ENCODE measurements at regions not wholly inside any gene's neighbourhood (a gene's known extent, or its start where the extent isn't known, plus 50 kb on each side); places are given as distances from the start of the nearest gene placed in this dataset.

DNA sequence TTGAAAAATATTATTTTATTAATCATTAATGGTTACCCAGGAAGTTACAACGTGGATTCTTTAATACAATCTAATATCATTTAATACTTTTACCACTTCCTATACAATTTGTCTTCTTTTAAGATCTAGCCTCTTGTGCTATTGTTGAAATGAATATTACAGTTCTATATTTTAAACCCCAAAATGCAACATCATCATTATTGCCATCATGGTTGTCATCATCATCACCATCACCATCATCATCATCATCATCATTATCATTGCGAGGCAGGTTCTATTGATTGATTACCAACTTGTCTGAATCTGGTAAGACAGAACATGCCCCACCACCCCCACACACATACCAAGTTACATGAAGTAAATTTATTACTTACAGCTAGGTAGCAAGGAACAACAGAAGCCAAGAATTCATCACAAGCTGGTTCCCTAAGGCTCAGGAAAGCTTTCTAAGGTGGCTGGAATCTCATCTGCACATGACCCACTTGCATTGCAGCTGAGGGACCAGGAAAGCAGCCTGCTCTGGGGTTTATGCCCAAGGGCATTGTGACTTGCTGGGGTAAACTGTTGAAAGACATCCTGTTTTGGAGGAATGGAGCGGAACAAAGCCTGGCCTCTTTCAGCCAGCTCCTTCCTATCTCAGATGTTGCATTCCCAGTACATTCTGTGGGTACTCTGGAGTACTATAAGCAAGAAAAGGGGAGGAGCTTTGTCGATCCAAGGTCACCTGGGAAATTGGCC lies 418.1 kb downstream of the PRR16 start:
- H3K4me3 Mint-ChIP-seq = no peak overlapping the region
- no peaks in the 10 kb centered on the region for H4K20me1 ChIP-seq (ENCODE audit: control insufficient read depth, insufficient read depth, low read length, poor library complexity, severe bottlenecking)
- H3K9ac ChIP-seq (ENCODE audit: low read length) = no peak overlapping the region
- H3K27me3 ChIP-seq (replicated peaks in 1 of 4; ENCODE audit: control extremely low read depth in 1 of 4, control insufficient read depth in 3 of 4, insufficient read depth in 4 of 4, low read length in 3 of 4) = no peaks in the 10 kb centered on the region
- no peak overlapping the region for H3K27ac Mint-ChIP-seq
- no peak for ATAC-seq (ENCODE audit: low read depth)
- H3K4me1 ChIP-seq (ENCODE audit: control insufficient read depth in 2 of 2, insufficient read depth in 2 of 2, low read length in 2 of 2) = no peaks in the 10 kb centered on the region
- WGBS (ENCODE audit: insufficient coverage) = 67% methylated on average over 1 of the region's 4 CpGs
- intact Hi-C loops (cut with micrococcal nuclease) = no loop called here
- peaks cover 0 to 8% (median 0%) of the 10 kb centered on the region in 3 donors for H3K9me3 ChIP-seq (ENCODE audit: control extremely low read depth in 1 of 3, control insufficient read depth in 2 of 3, insufficient read depth in 1 of 3, low read length in 2 of 3)
- H3K4me3 ChIP-seq (ENCODE audit: control extremely low read depth in 1 of 5, extremely low read depth in 1 of 5, insufficient read depth in 1 of 5, low read depth in 2 of 5, low read length in 4 of 5) = no peak overlapping the region
- no peak for DNase-seq
- no peaks in the 10 kb centered on the region for H3K27me3 Mint-ChIP-seq
- ChIA-PET POLR2A (no interaction called here), CTCF (no interaction called here)
- H3K36me3 ChIP-seq (replicated peaks in 1 of 2; ENCODE audit: control extremely low read depth in 1 of 2, control insufficient read depth in 1 of 2, extremely low read depth in 1 of 2, insufficient read depth in 2 of 2, low read length in 1 of 2) = no peaks in the 10 kb centered on the region
- no peaks in the 10 kb centered on the region for H3K4me1 Mint-ChIP-seq
- TF ChIP-seq EZH2 (IDR thresholded peaks at IDR 0.05; ENCODE audit: borderline replicate concordance, insufficient read depth, low read depth, low read length, poor library complexity, severe bottlenecking) = no peak
- TF ChIP-seq, protein P1, sequence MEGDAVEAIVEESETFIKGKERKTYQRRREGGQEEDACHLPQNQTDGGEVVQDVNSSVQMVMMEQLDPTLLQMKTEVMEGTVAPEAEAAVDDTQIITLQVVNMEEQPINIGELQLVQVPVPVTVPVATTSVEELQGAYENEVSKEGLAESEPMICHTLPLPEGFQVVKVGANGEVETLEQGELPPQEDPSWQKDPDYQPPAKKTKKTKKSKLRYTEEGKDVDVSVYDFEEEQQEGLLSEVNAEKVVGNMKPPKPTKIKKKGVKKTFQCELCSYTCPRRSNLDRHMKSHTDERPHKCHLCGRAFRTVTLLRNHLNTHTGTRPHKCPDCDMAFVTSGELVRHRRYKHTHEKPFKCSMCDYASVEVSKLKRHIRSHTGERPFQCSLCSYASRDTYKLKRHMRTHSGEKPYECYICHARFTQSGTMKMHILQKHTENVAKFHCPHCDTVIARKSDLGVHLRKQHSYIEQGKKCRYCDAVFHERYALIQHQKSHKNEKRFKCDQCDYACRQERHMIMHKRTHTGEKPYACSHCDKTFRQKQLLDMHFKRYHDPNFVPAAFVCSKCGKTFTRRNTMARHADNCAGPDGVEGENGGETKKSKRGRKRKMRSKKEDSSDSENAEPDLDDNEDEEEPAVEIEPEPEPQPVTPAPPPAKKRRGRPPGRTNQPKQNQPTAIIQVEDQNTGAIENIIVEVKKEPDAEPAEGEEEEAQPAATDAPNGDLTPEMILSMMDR (IDR thresholded peaks at IDR 0.05) = no peak
- H3K27ac ChIP-seq (ENCODE audit: low read length in 2 of 2) = no peak overlapping the region
- no peaks in the 10 kb centered on the region for H3K79me2 ChIP-seq (ENCODE audit: control insufficient read depth, insufficient read depth, low read length)
- H3K9me3 Mint-ChIP-seq (ENCODE audit: insufficient read depth) = no peaks in the 10 kb centered on the region
- H3K4me2 ChIP-seq (replicated peaks; ENCODE audit: low read depth, low read length, poor library complexity, severe bottlenecking) = no peak overlapping the region
- no peak overlapping the region for H2AFZ ChIP-seq (ENCODE audit: insufficient read depth, low read depth, low read length, poor library complexity, severe bottlenecking)

DNA sequence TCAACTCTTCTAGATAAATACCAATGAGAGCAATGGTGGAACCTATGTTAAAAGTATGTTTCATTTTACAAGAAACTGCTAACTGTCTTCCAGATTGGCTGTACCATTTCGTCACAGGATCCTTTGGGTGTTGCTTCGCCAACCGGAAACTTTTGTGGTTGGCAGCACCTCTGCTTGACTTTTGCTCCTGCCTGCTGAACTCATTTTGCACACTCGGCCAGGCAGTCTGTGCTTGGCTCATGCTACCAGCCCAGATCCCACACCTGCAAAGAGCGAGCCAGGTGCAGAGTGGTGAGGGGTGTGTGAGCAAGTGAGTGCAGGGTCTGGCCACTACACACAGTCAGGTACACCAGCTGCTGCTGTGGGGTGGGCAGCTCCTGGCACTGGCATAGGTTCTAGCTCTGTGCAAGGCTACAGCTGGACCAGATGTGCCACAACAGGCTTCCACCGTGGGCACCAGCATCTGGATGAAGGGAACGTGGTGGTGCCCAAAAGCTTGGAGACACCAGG lies 422.3 kb downstream of the PRR16 start:
- H3K9me3 Mint-ChIP-seq (ENCODE audit: insufficient read depth) = no peaks in the 10 kb centered on the region
- H3K4me1 Mint-ChIP-seq = no peaks in the 10 kb centered on the region
- no peak overlapping the region for H3K4me2 ChIP-seq (replicated peaks; ENCODE audit: low read depth, low read length, poor library complexity, severe bottlenecking)
- 84% methylated on average over 7 of the region's 7 CpGs for WGBS (ENCODE audit: insufficient coverage)
- H3K27ac Mint-ChIP-seq = no peak overlapping the region
- DNase-seq = no peak
- no peaks in the 10 kb centered on the region for H3K27me3 Mint-ChIP-seq
- H3K36me3 ChIP-seq (replicated peaks in 1 of 2; ENCODE audit: control extremely low read depth in 1 of 2, control insufficient read depth in 1 of 2, extremely low read depth in 1 of 2, insufficient read depth in 2 of 2, low read length in 1 of 2) = no peaks in the 10 kb centered on the region
- CTCF ChIA-PET = no interaction called here
- H3K9me3 ChIP-seq (ENCODE audit: control extremely low read depth in 1 of 3, control insufficient read depth in 2 of 3, insufficient read depth in 1 of 3, low read length in 2 of 3) = peaks cover 0 to 8% (median 0%) of the 10 kb centered on the region in 3 donors
- no peak overlapping the region for H2AFZ ChIP-seq (ENCODE audit: insufficient read depth, low read depth, low read length, poor library complexity, severe bottlenecking)
- TF ChIP-seq, protein P1 (IDR thresholded peaks at IDR 0.05) = no peak
- no peak for ATAC-seq (ENCODE audit: low read depth)
- intact Hi-C loops (cut with micrococcal nuclease) = no loop called here
- H3K79me2 ChIP-seq (ENCODE audit: control insufficient read depth, insufficient read depth, low read length) = no peaks in the 10 kb centered on the region
- no peaks in the 10 kb centered on the region for H3K4me1 ChIP-seq (ENCODE audit: control insufficient read depth in 2 of 2, insufficient read depth in 2 of 2, low read length in 2 of 2)
- no peak overlapping the region for H3K9ac ChIP-seq (ENCODE audit: low read length)
- H3K4me3 ChIP-seq (ENCODE audit: control extremely low read depth in 1 of 5, extremely low read depth in 1 of 5, insufficient read depth in 1 of 5, low read depth in 2 of 5, low read length in 4 of 5) = no peak overlapping the region
- POLR2A ChIA-PET = no interaction called here
- H4K20me1 ChIP-seq (ENCODE audit: control insufficient read depth, insufficient read depth, low read length, poor library complexity, severe bottlenecking) = no peaks in the 10 kb centered on the region
- no peak overlapping the region for H3K27ac ChIP-seq (ENCODE audit: low read length in 2 of 2)
- H3K4me3 Mint-ChIP-seq = no peak overlapping the region
- H3K27me3 ChIP-seq (replicated peaks in 1 of 4; ENCODE audit: control extremely low read depth in 1 of 4, control insufficient read depth in 3 of 4, insufficient read depth in 4 of 4, low read length in 3 of 4) = no peaks in the 10 kb centered on the region

Measured in B cell (primary cell).